CD4-positive, alpha-beta memory T cell (primary cell): ENCODE measurements at regions not wholly inside any gene's neighbourhood (a gene's known extent, or its start where the extent isn't known, plus 50 kb on each side); places are given as distances from the start of the nearest gene placed in this dataset.

Experiments
- CTCF ChIA-PET: fragments of 350-600 bp; sonication (Branson Sonifier 250); formaldehyde crosslinking; loops from one replicate; lab custom pipeline; 2021; ENCODE audit warnings: inconsistent platforms; ENCODE audit not compliant: partially characterized antibody; lab: Charles Lee
- POLR2A ChIA-PET: fragments of 350-600 bp; sonication (Branson Sonifier 250); formaldehyde crosslinking; loops from one replicate; lab custom pipeline; 2021; ENCODE audit not compliant: partially characterized antibody; lab: Charles Lee
- DNase-seq, 5 donors: peaks; one replicate each; pipeline versions ENCODE4 v3.0.0 to v3.0.0-alpha.2; 2020 to 2022; ENCODE audit warnings: mixed read lengths in 1 of 5
- H3K27ac ChIP-seq: one replicate; pipeline ENCODE4 v1.7.0; 2013; ENCODE audit warnings: low read depth, low read length
- H3K27me3 ChIP-seq: 2 replicates; pipeline ENCODE4 v1.7.0; 2013; ENCODE audit warnings: mild to moderate bottlenecking, low read length, moderate library complexity; ENCODE audit not compliant: insufficient read depth
- H3K36me3 ChIP-seq: 2 replicates; pipeline ENCODE4 v1.7.0; 2013; ENCODE audit warnings: mild to moderate bottlenecking, low read length, moderate library complexity; ENCODE audit not compliant: insufficient read depth
- H3K4me1 ChIP-seq: 2 replicates; pipeline ENCODE4 v1.7.0; 2013; ENCODE audit warnings: mild to moderate bottlenecking, low read length, moderate library complexity; ENCODE audit not compliant: insufficient read depth
- H3K4me3 ChIP-seq, 2 donors: one replicate each; pipeline ENCODE4 v1.7.0; 2013; ENCODE audit warnings: low read length in 2 of 2, mild to moderate bottlenecking in 1 of 2
- H3K9me3 ChIP-seq, 2 donors: one replicate each; pipeline ENCODE4 v1.7.0; 2013; ENCODE audit warnings: low read length in 2 of 2, control low read depth in 1 of 2; ENCODE audit not compliant: control insufficient read depth in 1 of 2
- H3K27ac Mint-ChIP-seq, 7 donors: one replicate each; pipeline ENCODE4 v1.8.0; 2020 to 2021; ENCODE audit warnings: mixed read lengths in 7 of 7, mild to moderate bottlenecking in 6 of 7, inconsistent platforms in 3 of 7, moderate library complexity in 3 of 7
- H3K27me3 Mint-ChIP-seq, 2 donors: one replicate each; pipeline ENCODE4 v1.8.0; 2020 to 2021; ENCODE audit warnings: mixed read lengths in 2 of 2
- H3K36me3 Mint-ChIP-seq, 2 donors: one replicate each; pipeline ENCODE4 v1.8.0; 2020 to 2021; ENCODE audit warnings: mixed read lengths in 2 of 2, inconsistent platforms in 1 of 2, mild to moderate bottlenecking in 1 of 2
- H3K4me1 Mint-ChIP-seq, 4 donors: one replicate each; pipeline ENCODE4 v1.8.0; 2020 to 2021; ENCODE audit warnings: mixed read lengths in 4 of 4, mild to moderate bottlenecking in 1 of 4
- H3K4me3 Mint-ChIP-seq, 8 donors: one replicate each; pipeline ENCODE4 v1.8.0; 2020 to 2021; ENCODE audit warnings: mixed read lengths in 8 of 8, mild to moderate bottlenecking in 7 of 8, moderate library complexity in 6 of 8, inconsistent platforms in 3 of 8
- H3K9me3 Mint-ChIP-seq, 8 donors: one replicate each; pipeline ENCODE4 v1.8.0; 2020 to 2021; ENCODE audit warnings: mixed read lengths in 8 of 8, mild to moderate bottlenecking in 5 of 8, inconsistent platforms in 3 of 8, moderate library complexity in 1 of 8
- intact Hi-C: fragments of 100-400 bp; cut with micrococcal nuclease; formaldehyde crosslinking; loops from one replicate; pipeline ENCODE4 v1.15.1; 2023

GRCh38 chr11:134740590-134741261 is 328.7 kb upstream of the B3GAT1 start:
- Mint-ChIP-seq H3K9me3 (no peaks in the 10 kb centered on the region), H3K27ac (no peak overlapping the region), H3K4me3 (no peak overlapping the region), H3K4me1 (no peaks in the 10 kb centered on the region), H3K36me3 (no peaks in the 10 kb centered on the region), H3K27me3 (peaks cover 0 to 2% of the 10 kb centered on the region in 2 donors)
- Histone ChIP-seq H3K4me1 (no peaks in the 10 kb centered on the region), H3K36me3 (no peaks in the 10 kb centered on the region), H3K9me3 (no peaks in the 10 kb centered on the region), H3K4me3 (no peak overlapping the region), H3K27ac (no peak overlapping the region), H3K27me3 (no peaks in the 10 kb centered on the region)
- intact Hi-C loops: no loop called here
- CTCF ChIA-PET: no interaction called here
- DNase-seq: no peak
- POLR2A ChIA-PET: no interaction called here

GRCh38 chr11:134739136-134739535 is 327.1 kb upstream of the B3GAT1 start:
- H3K27me3 ChIP-seq: no peaks in the 10 kb centered on the region
- H3K27ac ChIP-seq: no peak overlapping the region
- Mint-ChIP-seq H3K27ac (no peak overlapping the region), H3K36me3 (no peaks in the 10 kb centered on the region), H3K9me3 (no peaks in the 10 kb centered on the region), H3K27me3 (peaks cover 0 to 6% of the 10 kb centered on the region in 2 donors), H3K4me3 (no peak overlapping the region), H3K4me1 (no peaks in the 10 kb centered on the region)
- no peak for DNase-seq
- H3K9me3 ChIP-seq: no peaks in the 10 kb centered on the region
- intact Hi-C loops: no loop called here
- no peaks in the 10 kb centered on the region for H3K4me1 ChIP-seq
- H3K4me3 ChIP-seq: no peak overlapping the region
- POLR2A ChIA-PET: no interaction called here
- CTCF ChIA-PET: no interaction called here
- H3K36me3 ChIP-seq: no peaks in the 10 kb centered on the region

- no peak overlapping the region for H3K4me3 Mint-ChIP-seq
- intact Hi-C loops: no loop called here
- H3K27ac Mint-ChIP-seq: no peak overlapping the region
- no peaks in the 10 kb centered on the region for H3K4me1 ChIP-seq
- DNase-seq: no peak
- no peaks in the 10 kb centered on the region for H3K9me3 ChIP-seq
- H3K27me3 Mint-ChIP-seq: peaks cover 0 to 6% of the 10 kb centered on the region in 2 donors
- no peaks in the 10 kb centered on the region for H3K4me1 Mint-ChIP-seq
- H3K36me3 Mint-ChIP-seq: no peaks in the 10 kb centered on the region
- ChIA-PET CTCF (no interaction called here), POLR2A (no interaction called here)
- H3K36me3 ChIP-seq: no peaks in the 10 kb centered on the region
- H3K4me3 ChIP-seq: no peak overlapping the region
- H3K9me3 Mint-ChIP-seq: no peaks in the 10 kb centered on the region
- no peak overlapping the region for H3K27ac ChIP-seq
- no peaks in the 10 kb centered on the region for H3K27me3 ChIP-seq
These were observed 326.5 kb upstream of the B3GAT1 start for GRCh38 chr11:134738581-134738980.

GRCh38 chr11:134737563-134738510 is 325.8 kb upstream of the B3GAT1 start:
- Histone ChIP-seq H3K36me3 (no peaks in the 10 kb centered on the region), H3K9me3 (no peaks in the 10 kb centered on the region), H3K4me3 (no peak overlapping the region), H3K27me3 (no peaks in the 10 kb centered on the region), H3K4me1 (no peaks in the 10 kb centered on the region), H3K27ac (no peak overlapping the region)
- H3K27ac Mint-ChIP-seq: no peak overlapping the region
- H3K27me3 Mint-ChIP-seq: peaks cover 0 to 6% of the 10 kb centered on the region in 2 donors
- no peaks in the 10 kb centered on the region for H3K4me1 Mint-ChIP-seq
- no peak overlapping the region for H3K4me3 Mint-ChIP-seq
- ChIA-PET POLR2A (no interaction called here), CTCF (no interaction called here)
- H3K9me3 Mint-ChIP-seq: no peaks in the 10 kb centered on the region
- no peak for DNase-seq
- intact Hi-C loops: no loop called here
- H3K36me3 Mint-ChIP-seq: no peaks in the 10 kb centered on the region

GRCh38 chr11:134736251-134736947 is 324.4 kb upstream of the B3GAT1 start:
- intact Hi-C loops: no loop called here
- Mint-ChIP-seq H3K4me3 (no peak overlapping the region), H3K36me3 (no peaks in the 10 kb centered on the region), H3K27me3 (peaks cover 0 to 9% of the 10 kb centered on the region in 2 donors), H3K27ac (no peak overlapping the region), H3K4me1 (no peaks in the 10 kb centered on the region), H3K9me3 (no peaks in the 10 kb centered on the region)
- POLR2A ChIA-PET: no interaction called here
- H3K4me3 ChIP-seq: no peak overlapping the region
- H3K36me3 ChIP-seq: no peaks in the 10 kb centered on the region
- no peak overlapping the region for H3K27ac ChIP-seq
- H3K27me3 ChIP-seq: no peaks in the 10 kb centered on the region
- no peaks in the 10 kb centered on the region for H3K9me3 ChIP-seq
- CTCF ChIA-PET: no interaction called here
- no peak for DNase-seq
- H3K4me1 ChIP-seq: no peaks in the 10 kb centered on the region

GRCh38 chr11:134734894-134735293 is 322.9 kb upstream of the B3GAT1 start:
- no peak overlapping the region for H3K4me3 Mint-ChIP-seq
- H3K4me1 Mint-ChIP-seq: no peaks in the 10 kb centered on the region
- H3K9me3 ChIP-seq: no peaks in the 10 kb centered on the region
- POLR2A ChIA-PET: no interaction called here
- DNase-seq: no peak
- no peaks in the 10 kb centered on the region for H3K9me3 Mint-ChIP-seq
- H3K36me3 ChIP-seq: no peaks in the 10 kb centered on the region
- peaks cover 0 to 9% of the 10 kb centered on the region in 2 donors for H3K27me3 Mint-ChIP-seq
- intact Hi-C loops: no loop called here
- no peak overlapping the region for H3K4me3 ChIP-seq
- no peak overlapping the region for H3K27ac Mint-ChIP-seq
- CTCF ChIA-PET: no interaction called here
- no peaks in the 10 kb centered on the region for H3K27me3 ChIP-seq
- H3K4me1 ChIP-seq: no peaks in the 10 kb centered on the region
- no peak overlapping the region for H3K27ac ChIP-seq
- H3K36me3 Mint-ChIP-seq: no peaks in the 10 kb centered on the region

GRCh38 chr11:134734141-134734845 is 322.3 kb upstream of the B3GAT1 start:
- no peak for DNase-seq
- no peaks in the 10 kb centered on the region for H3K4me1 Mint-ChIP-seq
- Histone ChIP-seq H3K27ac (no peak overlapping the region), H3K4me1 (no peaks in the 10 kb centered on the region), H3K9me3 (no peaks in the 10 kb centered on the region), H3K4me3 (no peak overlapping the region), H3K36me3 (no peaks in the 10 kb centered on the region), H3K27me3 (no peaks in the 10 kb centered on the region)
- no peaks in the 10 kb centered on the region for H3K9me3 Mint-ChIP-seq
- CTCF ChIA-PET: no interaction called here
- intact Hi-C loops: no loop called here
- peaks cover 0 to 9% of the 10 kb centered on the region in 2 donors for H3K27me3 Mint-ChIP-seq
- no peak overlapping the region for H3K27ac Mint-ChIP-seq
- POLR2A ChIA-PET: no interaction called here
- no peaks in the 10 kb centered on the region for H3K36me3 Mint-ChIP-seq
- H3K4me3 Mint-ChIP-seq: no peak overlapping the region
